Amniotic stem cell (primary cell): ENCODE measurements at regions not wholly inside any gene's neighbourhood (a gene's known extent, or its start where the extent isn't known, plus 50 kb on each side); places are given as distances from the start of the nearest gene placed in this dataset.
"Not testable (repeated sequence)": the region's sequence is repeated elsewhere in the genome, so short reads cannot be mapped to it uniquely, and the experiment has no call there.

ENCODE experiments used
- DNase-seq: peaks from one replicate; lab custom pipeline; 2025; lab: John Stamatoyannopoulos, UW

DNA sequence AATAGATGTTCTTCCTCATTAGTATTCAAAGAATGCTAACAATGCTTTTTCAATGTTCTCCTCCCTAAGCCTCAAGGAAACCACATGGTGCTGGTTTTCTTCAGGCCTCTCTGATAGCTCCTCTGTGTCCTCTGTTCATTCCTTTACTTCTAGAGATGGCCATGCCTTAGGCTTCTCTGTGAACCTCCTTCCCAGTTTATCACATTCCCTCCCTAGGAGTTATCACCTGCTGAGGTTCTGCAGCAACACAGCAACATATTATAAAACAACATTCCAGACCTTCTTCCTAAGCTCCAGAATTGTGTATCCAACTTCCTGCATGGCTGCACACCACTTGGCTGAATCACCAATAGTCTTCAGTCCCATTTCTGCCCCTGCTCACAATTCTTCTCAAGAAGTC, 325.5 kb downstream of the IRS1 start:
- DNase-seq, result no peak

DNA sequence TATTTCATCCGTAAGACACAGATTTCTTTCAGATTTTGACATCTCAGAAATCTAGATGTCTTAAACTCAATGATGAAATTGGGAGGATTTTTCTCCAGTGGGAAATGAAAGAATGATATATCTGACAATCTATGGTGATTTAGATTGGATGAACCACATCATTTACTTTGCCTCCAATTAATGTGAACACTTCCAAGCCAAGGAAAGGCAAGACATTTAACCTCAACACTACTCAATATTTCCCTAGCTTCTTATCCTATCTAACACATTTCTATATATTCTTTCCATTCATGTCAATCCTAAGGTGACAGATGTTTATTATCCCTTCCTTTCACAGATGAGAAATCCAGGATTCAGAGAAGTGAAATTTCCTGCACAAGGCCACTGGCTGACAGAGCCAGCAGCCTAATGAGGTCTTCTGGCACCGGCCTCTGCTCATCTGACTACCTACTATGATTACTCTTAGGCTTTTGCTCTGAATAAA, 327.6 kb downstream of the IRS1 start:
- no peak for DNase-seq

DNA sequence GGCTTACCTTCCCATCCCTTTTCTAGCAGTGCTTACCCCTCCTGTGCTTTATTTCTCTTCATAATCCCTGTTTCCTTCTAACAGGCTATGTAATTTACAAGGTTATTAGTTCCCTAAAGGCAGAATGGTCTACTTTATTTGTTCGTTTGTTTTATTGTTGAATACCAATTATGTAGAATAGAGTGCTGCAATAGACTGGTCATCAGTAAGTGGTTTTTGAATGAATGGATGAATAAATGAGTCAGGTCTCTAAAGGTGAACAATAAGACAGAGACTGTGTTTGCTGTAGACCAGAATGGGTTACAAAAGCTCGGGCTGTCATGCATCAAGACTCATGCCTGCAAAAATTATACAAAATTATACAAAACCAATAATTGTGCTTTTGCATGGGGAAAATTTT, 332.0 kb downstream of the IRS1 start:
- DNase-seq, result no peak

DNA sequence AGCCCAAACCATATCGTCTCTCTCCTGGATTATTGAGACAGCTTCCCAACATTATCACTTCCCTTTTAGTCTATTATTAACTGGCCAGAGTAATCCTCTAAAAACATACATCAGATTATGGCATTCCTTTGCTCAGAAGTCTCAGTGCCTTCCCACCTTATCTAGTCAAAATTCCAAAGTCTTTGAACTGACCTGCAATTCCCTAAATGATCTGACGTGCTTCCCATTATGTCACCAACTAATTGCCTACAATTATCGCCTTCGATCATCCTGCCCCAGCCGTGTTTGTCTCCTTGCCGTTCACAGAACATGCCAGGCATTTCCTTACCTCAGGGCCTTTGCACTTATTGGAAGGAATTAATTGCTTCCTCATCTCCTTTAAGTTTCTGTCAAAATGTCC, 332.4 kb downstream of the IRS1 start:
- DNase-seq, result no peak

DNA sequence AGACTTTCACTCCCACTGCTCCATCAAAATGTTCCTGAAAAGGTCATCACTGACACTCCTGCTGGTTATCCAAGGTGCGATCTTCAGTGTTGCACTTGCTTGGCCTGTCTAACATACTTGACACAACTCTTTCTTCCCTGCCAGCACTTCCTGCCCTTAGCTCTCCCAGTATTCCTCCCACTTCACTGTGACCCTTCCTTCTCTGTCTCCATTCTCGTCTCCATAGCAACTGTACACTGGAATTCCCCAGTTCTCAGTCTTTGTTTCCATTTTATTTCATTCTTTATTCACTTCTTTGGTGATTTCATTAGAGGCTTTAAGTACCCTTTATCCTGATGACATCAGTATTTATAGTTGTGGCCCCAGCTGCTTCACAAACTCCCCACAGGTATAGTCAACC, 333.0 kb downstream of the IRS1 start:
- no peak for DNase-seq

DNA sequence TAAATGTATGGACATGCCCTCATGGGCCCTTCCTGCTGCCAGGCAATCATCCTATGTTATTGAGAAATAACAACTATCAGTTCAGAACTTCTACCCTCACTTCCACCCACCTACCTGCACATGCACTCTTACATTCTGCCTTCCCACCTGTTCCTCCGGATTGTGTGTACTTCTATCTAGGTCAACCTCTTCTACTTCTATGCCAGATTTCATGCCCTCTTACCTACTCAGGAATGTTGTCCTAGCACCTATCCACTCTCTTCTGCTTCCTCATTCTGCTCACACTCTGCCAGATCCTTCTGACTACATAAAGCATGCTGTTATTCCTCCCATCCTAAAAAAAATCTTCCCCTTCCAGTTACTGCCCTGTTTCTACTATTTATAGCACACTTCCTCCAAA, 333.5 kb downstream of the IRS1 start:
- DNase-seq, result no peak

DNA sequence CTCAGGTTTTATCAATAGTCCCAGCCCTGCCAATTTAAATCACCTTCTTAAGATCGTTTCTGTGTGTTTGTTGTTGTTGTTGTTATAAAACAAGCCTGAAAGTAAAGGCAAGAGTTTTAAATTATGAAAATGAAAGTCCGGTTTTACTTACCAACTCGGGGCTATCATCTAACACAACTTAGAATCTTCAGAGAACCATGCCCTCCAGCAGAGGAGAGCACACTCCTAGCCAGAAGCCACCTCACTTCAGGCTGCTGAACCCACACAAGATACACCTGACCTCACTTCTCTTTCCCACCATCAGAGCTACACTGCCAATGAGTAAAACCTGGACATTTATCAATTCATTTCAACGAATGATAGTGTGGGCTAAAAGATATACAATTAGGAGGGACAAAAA, 335.2 kb downstream of the IRS1 start:
- no peak for DNase-seq

DNA sequence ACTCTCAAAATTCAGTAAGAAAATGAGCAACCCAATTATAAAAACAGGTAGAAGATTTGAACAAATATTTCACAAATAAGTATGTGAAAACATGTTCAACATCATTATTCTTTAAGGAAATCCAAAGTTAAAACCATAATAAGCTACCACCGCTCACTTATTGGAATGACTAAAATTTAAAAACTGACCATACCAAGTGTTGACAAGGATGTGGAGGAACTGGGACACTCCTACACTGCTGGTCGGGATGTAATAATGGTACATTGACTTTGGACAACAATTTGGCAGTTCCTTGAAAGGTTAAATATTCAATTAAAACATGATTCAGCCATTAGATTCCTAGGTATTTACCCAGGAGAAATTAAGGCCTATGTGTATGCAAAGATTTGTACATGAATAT, 336.5 kb downstream of the IRS1 start:
- no peak for DNase-seq

DNA sequence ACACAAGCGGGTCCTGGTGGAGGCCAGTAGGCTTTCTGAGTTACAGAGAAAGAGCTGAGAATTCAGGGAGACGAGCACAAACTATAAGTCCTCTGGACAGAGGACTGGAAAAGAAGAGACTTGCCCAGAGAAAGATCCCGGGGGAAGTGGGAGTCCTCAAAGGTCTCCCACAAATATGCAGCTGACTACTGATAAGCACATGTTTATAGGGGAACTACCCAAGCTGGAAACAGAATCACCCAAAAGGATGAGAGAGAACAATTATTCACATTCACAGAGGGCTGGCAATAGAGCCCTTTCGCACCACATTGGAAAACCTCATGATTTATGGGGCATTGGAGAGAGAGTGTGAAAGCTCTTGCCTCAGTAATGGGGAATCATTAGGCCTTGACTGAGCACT, 337.6 kb downstream of the IRS1 start:
- DNase-seq, result no peak

DNA sequence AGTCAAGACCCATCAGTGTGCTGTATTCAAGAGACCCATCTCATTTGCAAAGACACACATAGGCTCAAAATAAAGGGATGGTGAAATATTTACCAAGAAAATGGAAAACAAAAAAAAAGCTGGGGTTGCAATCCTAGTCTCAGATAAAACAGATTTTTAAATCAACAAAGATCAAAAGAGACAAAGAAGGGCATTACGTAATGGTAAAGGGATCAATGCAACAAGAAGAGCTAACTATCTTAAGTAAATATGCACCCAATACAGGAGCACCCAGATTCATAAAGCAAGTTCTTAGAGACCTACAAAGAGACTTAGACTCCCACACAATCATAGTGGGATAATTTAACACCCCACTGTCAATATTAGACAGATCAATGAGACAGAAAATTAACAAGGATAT, 343.5 kb downstream of the IRS1 start:
- not testable (repeated sequence) for DNase-seq

DNA sequence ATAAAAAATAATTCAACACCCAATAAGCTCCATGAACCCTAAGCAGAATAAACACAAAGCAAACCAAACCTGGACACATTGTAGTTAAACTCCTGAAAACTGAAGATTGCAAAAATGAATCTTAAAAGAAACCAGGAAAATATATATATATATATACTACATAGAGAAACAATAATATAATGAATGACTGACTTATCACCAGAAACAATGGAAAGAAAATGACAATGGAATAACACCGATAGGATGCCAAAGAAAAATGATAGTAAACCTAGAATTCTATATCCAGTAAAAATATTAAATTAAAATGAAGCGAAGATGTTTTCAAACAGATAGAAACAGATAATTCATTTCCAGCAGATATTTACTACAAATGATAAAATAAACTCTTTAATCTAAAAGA, 346.9 kb downstream of the IRS1 start:
- no peak for DNase-seq

DNA sequence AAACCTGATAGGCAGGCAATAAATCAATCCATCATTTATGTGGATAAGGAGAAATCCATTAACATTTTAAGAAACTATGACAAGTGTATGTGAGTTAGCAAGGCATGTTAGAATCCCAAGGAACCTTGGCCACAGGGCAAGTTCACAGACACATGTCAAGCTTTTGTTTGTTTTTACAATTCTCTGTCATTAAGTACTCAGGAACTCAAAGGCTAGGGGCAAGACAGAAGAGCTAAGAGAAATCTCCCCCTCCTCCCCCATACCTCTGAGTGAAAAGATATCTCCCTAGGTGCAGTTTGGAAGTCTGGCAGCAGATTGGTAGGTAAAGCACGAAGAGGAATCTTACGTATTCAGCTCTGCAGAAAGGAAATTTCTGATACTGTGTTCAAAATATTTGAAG, 348.1 kb downstream of the IRS1 start:
- no peak for DNase-seq

DNA sequence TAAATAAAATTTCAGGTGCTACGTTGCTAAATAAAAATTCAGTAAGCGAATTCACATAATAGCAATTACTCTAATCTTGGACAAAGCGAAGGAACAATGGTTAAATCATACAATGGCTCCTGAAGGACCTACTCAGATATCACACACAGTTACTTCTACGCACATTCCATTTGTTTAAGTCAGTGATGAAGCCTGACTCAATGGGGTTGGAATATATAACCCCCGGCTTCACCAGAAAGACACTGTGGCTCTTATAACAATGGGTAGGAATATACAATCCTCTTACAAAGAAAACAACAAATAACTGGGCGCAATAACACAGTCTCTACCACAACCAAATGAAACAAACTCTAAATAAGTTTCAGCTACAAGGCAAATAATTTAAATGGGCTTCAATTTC, 349.5 kb downstream of the IRS1 start:
- no peak for DNase-seq

DNA sequence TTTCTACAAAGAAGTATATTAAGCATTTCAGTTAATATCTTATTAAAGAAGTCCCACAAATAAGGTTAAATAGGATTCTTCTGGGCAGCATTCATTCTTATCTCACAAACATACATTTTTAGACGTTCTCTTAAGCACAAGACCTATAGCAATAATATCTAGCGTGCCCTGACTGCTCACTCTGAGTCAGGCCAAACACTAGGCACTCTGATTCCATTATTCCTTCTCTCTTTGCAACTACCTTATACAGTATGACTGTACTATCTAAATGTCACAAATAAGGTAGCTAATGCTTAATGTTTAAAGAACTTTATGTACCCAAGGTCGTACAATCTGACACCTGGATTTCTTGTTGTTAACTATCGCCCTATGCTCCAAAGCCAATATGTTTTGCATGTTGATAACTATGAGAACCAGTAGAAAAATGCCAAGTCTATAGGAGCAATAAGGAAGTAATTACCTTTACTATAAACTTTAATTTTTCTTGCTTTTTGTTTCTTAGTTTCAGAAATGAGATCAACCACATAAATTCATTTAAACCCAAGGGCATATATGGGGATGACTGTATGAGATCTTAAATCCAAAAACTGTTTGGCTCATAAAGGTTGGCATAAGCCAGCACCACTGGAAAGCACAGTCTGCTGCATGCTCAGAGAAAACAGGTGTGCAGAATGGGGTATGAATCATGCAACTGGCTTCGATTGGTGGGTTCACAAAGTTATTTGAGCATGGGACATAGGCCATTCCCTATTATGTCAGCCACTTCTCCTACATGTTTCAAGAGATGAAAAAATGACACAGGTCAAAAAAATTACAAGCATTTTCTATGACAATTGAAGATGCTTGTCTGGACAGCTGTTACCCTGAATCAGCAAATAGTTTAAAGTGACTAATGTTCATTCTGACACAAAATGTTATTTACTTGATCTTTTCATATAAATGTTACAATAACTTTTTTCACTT, 352.0 kb downstream of the IRS1 start:
- no peak for DNase-seq

DNA sequence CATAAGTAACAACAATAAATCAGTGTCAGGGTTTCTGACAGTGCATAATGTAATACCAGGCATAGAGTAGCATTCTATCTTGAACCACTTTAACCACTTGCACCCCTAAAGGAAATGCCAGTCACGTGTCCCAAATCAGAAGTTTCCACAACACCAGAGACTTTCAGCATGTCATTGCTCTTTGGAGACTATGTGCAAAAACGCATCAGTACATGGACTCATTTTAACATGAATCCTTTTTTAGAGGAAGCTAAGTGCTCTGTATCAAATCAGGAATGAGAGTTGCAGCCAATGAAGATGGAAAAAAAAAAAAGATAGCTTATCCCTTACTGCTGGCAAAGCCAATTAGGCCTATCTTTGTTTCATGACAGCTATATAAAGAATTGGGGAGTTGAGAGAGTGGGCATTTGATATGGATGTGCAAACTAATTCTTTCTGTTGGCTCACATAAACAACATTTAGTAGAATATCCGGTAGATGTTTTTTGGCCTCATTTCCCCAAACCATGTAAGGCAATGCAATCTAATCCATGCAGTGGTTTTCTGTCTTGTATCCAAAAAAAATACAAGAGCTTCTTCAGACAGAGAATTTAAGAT, 353.1 kb downstream of the IRS1 start:
- peak; percentile 47 for DNase-seq

DNA sequence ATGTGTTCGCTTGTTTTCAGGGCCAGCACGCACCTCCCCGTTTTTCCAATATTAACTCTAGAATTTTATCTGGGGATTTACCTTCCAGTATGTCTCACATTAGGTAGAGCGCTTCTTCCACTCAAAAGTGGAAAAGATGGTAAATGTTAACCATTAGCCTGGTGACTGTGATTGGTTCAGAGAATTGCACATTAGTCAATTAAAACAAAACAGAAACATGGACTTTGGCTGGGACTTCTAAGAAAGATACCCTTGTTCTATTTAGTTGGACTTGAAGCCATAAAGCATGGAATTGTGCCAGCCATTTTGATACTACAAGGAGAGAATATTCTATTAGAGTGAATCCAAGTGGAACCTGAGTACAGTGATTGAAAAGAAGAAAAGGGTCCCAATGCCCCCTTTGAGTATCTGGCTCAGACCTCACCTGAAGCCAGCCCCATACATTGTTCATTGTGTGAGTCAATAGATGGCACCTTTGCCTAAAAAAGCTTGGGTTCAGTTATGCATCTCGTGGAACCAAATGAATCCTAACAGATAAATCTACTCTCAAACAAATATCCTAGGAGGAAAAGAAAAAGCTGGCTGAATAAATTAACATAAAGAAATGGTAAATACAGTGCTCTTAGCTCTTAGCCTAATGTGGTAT, 354.3 kb downstream of the IRS1 start:
- DNase-seq, result no peak

DNA sequence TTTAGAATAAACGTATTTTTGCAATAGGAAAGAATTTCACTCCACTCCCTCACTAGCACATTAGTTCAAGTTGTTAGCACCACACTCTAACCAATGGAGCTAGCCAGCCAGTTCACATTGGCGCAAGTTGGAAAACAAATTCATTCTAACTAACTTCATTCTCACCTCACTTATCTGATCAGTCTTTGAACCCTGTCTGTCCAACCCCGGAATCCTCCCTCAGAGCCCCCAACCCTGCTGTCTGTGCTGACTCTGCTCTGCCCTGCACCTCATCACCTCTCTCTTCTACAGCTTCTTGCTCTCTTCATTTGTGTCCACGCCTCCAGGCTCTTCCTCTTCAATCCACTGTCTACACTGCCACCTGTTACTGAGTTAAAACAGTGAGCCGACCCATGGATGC, 356.5 kb downstream of the IRS1 start:
- no peak for DNase-seq

DNA sequence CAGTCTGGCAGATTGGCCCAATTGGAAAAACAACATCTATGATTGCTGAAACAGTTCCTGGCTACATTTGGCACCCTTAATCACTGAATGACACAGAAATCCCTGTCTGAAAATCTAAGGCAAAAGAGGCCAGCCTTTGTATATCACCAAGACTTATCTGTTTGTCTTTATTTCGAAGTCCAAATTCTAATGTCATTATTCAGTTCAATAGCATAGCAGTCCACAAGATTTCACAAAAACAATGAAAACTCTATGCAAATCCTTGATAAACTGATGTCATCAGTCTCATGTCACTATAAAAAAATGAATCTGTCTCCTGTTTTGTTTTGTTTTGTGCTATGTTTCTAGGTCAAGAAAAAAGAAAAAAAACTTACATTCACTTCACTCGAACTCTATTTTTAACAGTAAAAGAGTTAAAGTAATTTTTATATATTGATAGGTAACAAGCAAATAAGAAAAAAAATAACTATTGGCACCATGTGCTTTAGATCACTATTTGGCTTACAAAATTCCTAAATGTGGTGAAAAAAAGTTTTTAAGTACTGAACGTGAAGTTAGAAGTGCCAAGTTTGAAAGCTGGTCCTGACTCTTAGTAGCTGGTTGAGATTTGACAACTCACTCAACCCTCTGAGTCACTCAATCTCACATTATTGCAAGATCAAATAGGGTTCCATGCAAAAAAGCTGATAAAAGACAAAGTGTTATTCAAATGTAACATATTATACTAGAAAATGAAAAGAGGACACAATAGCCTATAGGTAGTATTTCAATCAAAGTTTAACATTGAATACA, 359.3 kb downstream of the IRS1 start:
- DNase-seq, result no peak

DNA sequence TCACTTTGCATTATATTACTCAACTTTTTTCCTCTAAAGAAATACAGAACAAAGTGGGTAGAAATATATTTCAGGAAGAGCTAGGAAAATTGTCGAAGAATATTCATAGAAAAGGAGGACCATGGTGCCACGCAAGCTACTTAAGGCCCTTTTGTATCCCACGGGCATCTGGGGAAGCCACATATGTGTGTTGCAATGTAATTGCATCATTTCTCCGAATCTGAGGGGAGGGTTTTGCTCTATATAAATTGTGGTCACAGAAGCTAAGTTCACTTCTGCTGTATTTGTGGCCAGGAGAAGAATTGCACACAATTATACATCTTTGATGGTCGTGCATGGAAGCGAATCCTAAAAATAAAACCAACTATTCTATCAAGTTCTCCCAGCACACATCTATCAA, 360.3 kb downstream of the IRS1 start:
- DNase-seq, result no peak

DNA sequence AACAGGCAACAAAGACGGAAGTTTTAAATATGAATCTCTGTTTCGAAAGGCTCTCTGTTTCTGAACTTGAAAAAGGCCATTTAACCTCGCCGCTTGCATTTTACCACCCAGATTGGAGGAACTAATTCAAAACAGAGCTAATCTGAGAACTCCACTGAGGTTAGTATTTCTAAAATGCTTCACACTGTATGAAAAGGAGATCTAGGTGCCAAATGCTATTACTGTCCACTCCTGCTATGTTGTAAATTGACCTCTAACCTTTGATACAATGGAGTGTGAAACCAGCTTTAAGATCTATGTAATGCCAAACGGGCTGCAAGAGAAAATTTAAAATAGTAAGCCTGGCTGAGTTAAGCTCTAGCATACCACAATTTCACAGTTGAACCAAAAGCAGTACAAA, 364.5 kb downstream of the IRS1 start:
- no peak for DNase-seq

DNA sequence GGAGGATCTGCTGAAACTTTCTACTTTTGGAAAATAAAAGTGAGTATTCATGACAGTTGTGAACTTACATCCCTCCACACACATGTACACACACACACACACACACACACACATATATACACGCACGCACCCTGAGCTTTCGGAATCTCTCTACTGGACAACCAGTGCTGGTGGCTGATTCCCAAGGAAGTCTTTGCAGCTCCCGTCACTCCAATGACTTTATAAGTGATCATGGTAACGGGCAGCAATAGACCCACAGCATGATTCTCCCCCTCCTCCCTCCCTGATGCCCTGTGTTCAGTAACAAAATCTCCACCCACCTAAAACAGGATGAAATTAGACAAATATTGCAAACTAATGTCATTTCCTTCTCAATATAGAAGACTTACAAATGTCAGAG, 364.9 kb downstream of the IRS1 start:
- DNase-seq, result no peak

DNA sequence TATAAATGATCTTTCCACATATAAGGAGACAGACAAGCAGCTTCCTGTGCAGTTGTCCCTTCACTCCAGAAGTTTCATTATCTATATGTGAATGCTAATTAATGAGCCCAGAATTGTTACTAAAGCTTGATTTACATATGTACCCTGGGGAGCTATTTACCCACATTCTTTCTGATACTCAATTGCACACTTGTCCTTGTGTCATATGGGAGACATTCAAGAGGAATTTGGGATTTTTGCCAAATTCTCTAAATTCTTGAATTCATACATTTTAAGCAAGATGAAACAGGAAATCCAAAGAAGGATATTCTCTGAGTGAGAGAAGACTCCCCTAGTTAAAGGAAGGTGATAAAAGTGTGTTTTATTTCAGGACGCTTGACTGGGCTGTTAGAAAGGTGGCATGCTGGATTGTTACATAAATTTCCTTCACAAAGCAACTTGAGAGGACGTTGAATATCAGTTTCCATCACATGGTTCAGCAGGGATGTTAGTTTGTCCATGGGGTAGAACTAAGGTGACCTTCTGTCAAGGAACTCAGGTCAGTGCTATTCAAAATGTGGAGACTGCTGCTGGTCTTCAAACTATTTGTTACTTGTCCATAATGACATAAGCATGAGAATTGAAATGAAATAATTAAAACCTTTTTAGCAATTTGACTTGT, 368.2 kb downstream of the IRS1 start:
- no peak for DNase-seq
